GM06990 (cell line): ENCODE measurements at regions not wholly inside any gene's neighbourhood (a gene's known extent, or its start where the extent isn't known, plus 50 kb on each side); places are given as distances from the start of the nearest gene placed in this dataset.

ENCODE experiments used
- DNase-seq: peaks from one replicate; pipeline ENCODE4 v3.0.0-alpha.2; 2011; ENCODE audit not compliant: insufficient read length; ENCODE audit errors: extremely low read depth
- H3K27me3 ChIP-seq: replicated peaks from 2 replicates; pipeline ENCODE4 v1.6.0; 2011; ENCODE audit warnings: low read length; ENCODE audit not compliant: control insufficient read depth, insufficient read depth
- H3K36me3 ChIP-seq: 2 replicates; pipeline ENCODE4 v1.5.1; 2011; ENCODE audit warnings: low read length; ENCODE audit not compliant: control insufficient read depth, insufficient read depth
- H3K4me3 ChIP-seq: replicated peaks from 2 replicates; pipeline ENCODE4 v1.5.1; 2011; ENCODE audit warnings: low read depth, mild to moderate bottlenecking, control low read depth, low read length
- TF ChIP-seq, protein P1 (sequence below): IDR thresholded peaks from 2 replicates; pipeline ENCODE4 v1.5.1; 2011; ENCODE audit warnings: low read length, control low read depth, mild to moderate bottlenecking, inconsistent platforms; ENCODE audit not compliant: insufficient read depth, poor library complexity, severe bottlenecking

DNA sequence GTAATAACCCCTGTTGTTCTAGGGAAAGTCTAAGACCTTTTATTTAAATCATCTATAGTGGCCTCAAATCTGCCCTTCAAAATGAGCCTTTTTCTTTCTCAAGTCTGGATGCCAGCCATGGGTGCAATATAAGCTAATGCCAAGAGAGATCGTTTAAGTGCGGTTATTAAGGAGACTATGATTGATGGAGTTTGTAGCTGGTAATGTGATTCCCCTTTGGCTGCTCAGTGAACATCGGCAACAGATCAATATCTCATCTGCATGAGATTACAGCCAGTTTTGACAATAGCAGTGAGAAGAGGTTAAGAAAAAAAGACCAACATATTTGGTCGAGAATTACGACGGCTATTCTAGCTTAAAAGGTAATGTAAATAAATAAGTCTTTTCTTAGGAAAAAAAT lies 1049.4 kb upstream of the NUDT12 start:
- H3K27me3 ChIP-seq, result no peaks in the 10 kb centered on the region
- no peak for DNase-seq
- TF ChIP-seq, protein P1, sequence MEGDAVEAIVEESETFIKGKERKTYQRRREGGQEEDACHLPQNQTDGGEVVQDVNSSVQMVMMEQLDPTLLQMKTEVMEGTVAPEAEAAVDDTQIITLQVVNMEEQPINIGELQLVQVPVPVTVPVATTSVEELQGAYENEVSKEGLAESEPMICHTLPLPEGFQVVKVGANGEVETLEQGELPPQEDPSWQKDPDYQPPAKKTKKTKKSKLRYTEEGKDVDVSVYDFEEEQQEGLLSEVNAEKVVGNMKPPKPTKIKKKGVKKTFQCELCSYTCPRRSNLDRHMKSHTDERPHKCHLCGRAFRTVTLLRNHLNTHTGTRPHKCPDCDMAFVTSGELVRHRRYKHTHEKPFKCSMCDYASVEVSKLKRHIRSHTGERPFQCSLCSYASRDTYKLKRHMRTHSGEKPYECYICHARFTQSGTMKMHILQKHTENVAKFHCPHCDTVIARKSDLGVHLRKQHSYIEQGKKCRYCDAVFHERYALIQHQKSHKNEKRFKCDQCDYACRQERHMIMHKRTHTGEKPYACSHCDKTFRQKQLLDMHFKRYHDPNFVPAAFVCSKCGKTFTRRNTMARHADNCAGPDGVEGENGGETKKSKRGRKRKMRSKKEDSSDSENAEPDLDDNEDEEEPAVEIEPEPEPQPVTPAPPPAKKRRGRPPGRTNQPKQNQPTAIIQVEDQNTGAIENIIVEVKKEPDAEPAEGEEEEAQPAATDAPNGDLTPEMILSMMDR, result no peak
- no peaks in the 10 kb centered on the region for H3K36me3 ChIP-seq
- H3K4me3 ChIP-seq, result no peak overlapping the region

DNA sequence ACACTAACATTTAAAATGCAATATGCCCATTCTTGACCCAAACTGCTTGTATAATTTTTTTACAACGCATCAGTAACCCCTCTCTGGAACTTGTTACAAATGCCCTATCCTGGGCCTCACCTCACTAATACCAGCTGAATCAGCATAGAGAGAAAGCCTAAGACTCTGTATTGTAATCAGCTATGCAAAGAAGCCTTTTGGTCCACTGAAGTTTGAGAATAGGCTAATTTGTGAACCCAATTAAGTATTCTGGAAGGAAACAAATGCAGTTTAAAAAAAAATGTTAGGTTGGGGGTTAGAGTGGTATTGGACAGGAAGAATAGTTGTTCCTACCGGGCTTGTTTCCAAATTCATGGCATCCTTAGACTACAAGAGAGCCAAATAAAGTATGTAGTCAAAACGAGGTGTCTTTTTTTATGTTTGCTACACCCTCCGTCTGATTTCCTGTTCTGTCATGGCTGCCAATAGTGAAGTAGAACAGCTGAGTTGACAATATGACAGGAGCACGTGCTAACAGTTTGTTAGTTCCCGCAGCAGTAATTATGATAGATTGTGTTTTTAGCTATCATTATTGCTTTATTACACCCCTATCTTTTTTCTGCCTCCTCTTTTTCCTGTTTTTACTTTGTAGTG lies 1048.7 kb upstream of the NUDT12 start:
- Histone ChIP-seq H3K4me3 (no peak overlapping the region), H3K36me3 (no peaks in the 10 kb centered on the region), H3K27me3 (no peaks in the 10 kb centered on the region)
- DNase-seq, result no peak
- TF ChIP-seq, protein P1, result no peak

DNA sequence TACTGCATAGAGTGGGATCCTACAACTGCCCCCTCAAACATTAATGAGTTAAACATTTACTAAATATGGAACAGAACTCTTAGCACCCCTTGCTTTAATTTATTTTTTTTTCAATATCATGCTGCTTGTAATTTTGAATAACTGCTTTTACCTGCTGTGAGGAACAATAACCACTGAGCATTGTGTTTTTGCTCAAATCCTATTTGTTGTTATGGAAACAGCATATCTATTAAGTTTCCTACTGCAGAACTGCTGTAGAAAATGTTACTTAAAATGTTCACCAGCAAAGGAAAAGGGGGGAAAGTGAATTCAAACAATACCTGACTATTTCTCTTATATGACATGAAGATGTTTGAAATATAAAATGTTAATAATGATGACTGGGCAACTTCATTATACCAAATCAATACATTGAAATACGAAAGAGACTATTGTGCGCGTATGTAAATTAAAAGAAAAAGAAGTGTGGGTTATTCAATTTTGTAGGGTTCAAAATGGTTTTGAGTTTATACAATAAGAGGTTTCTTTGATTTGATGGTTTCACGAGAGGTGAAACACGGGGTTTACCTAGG lies 1043.8 kb upstream of the NUDT12 start:
- Histone ChIP-seq H3K36me3 (no peaks in the 10 kb centered on the region), H3K4me3 (no peak overlapping the region), H3K27me3 (no peaks in the 10 kb centered on the region)
- TF ChIP-seq, protein P1, result no peak
- no peak for DNase-seq

DNA sequence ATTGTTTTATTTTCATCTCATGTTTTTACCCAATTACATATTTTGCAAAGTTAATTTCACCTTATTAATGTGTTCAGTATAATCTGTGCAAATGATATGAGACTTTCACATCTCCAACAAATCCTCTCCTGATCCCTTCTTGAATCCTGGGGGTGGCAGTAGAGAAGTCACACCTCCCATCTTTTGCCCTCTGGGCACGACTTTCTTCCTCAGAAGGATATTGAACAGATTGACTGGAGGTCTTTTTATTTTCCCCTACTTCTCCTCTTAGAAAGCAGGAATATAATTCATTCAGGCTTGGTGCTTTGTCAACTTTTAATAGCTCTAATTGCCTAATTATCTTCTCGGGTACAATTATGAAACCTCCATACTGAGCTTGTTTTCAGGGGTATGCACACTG lies 1037.1 kb upstream of the NUDT12 start:
- no peak for DNase-seq
- TF ChIP-seq, protein P1, result no peak
- no peaks in the 10 kb centered on the region for H3K27me3 ChIP-seq

GRCh38 chr5:104598285-104598684 lies 1035.7 kb upstream of the NUDT12 start:
- Histone ChIP-seq H3K4me3 (no peak overlapping the region), H3K36me3 (no peaks in the 10 kb centered on the region), H3K27me3 (no peaks in the 10 kb centered on the region)
- TF ChIP-seq, protein P1, result no peak
- DNase-seq, result no peak

More for the DNA sequence above, 1037.1 kb upstream of the NUDT12 start:
- Histone ChIP-seq H3K4me3 (no peak overlapping the region), H3K36me3 (no peaks in the 10 kb centered on the region)

DNA sequence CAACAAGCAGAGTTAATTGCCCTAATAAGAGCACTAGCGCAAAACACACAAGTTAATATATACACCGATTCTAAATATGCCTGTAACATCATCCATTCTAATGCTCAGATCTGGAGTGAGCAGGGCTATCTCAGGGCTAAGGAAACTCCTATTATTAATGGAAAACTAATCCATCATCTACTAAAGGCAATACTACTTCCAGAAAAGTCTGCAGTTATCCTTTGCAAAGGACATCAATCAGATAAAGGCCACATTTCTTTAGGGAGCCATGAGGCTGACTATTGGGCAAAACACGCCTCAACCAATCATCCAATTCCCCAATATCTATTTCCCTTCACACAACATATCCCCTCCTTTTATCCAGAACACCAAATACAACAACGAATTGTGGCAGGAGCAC lies 1032.3 kb upstream of the NUDT12 start:
- no peak for DNase-seq
- H3K4me3 ChIP-seq, result no peak overlapping the region
- H3K27me3 ChIP-seq, result no peaks in the 10 kb centered on the region
- H3K36me3 ChIP-seq, result no peaks in the 10 kb centered on the region
- TF ChIP-seq, protein P1, result no peak
